PC-3 (cell line): ENCODE measurements at regions not wholly inside any gene's neighbourhood (a gene's known extent, or its start where the extent isn't known, plus 50 kb on each side); places are given as distances from the start of the nearest gene placed in this dataset.
"Not testable (repeated sequence)": the region's sequence is repeated elsewhere in the genome, so short reads cannot be mapped to it uniquely, and the experiment has no call there.

Experiments used
- ATAC-seq: fragments of 200-7000 bp; cut with Tn5 transposase; 2 replicates; pipeline ENCODE4 v1.9.1; 2020; ENCODE audit warnings: mild to moderate bottlenecking, moderate library complexity
- BruUV-seq: library from RNA; stranded (reverse); fragments of 400-500 nt; replicated peaks from 2 replicates; lab custom pipeline; 2021; lab: Mats Ljungman, UMichigan
- CTCF ChIA-PET: fragments of 300-600 bp; sonication (Branson Sonifier 250); formaldehyde crosslinking; loops from one replicate; lab custom pipeline; 2022; ENCODE audit warnings: antibody characterized with exemption; lab: Charles Lee
- POLR2A ChIA-PET: fragments of 300-600 bp; sonication (Branson Sonifier 250); formaldehyde crosslinking; loops from one replicate; lab custom pipeline; 2022; ENCODE audit warnings: antibody characterized with exemption; ENCODE audit not compliant: unreplicated experiment; lab: Charles Lee
- DNase-seq: peaks from one replicate; pipeline ENCODE4 v3.0.0-alpha.2; 2015
- H2AFZ ChIP-seq: fragments of 300-600 bp; sonication (generic); 2 replicates; pipeline ENCODE4 v1.6.0; 2016; ENCODE audit warnings: antibody characterized with exemption, low read length
- H3F3A ChIP-seq: fragments of 300-600 bp; sonication (generic); one replicate; pipeline ENCODE4 v1.6.0; 2017; ENCODE audit warnings: antibody characterized with exemption, low read length, control low read depth, mild to moderate bottlenecking; ENCODE audit not compliant: unreplicated experiment
- H3K27ac ChIP-seq: fragments of 300-600 bp; sonication (generic); 2 replicates; pipeline ENCODE4 v1.5.1; 2016; ENCODE audit warnings: mild to moderate bottlenecking, low read length
- H3K27me3 ChIP-seq: fragments of 300-600 bp; sonication (generic); 2 replicates; pipeline ENCODE4 v1.6.1; 2016; ENCODE audit warnings: low read length, mixed read lengths
- H3K36me3 ChIP-seq: fragments of 300-600 bp; sonication (generic); 2 replicates; pipeline ENCODE4 v1.6.1; 2016; ENCODE audit warnings: low read depth, mixed run types, low read length, mixed read lengths
- H3K4me1 ChIP-seq: fragments of 300-600 bp; sonication (generic); 2 replicates; pipeline ENCODE4 v1.5.1; 2016; ENCODE audit warnings: low read length; ENCODE audit not compliant: insufficient read depth
- H3K4me2 ChIP-seq: fragments of 300-600 bp; sonication (generic); 2 replicates; pipeline ENCODE4 v1.6.0; 2016; ENCODE audit warnings: low read length
- H3K4me3 ChIP-seq: fragments of 300-600 bp; sonication (generic); 2 replicates; pipeline ENCODE4 v1.5.1; 2016; ENCODE audit warnings: mild to moderate bottlenecking, low read length, mixed read lengths
- H3K79me2 ChIP-seq: fragments of 300-600 bp; sonication (generic); 2 replicates; pipeline ENCODE4 v1.6.1; 2017; ENCODE audit warnings: low read length, mixed read lengths
- H3K9ac ChIP-seq: fragments of 300-600 bp; sonication (generic); 2 replicates; pipeline ENCODE4 v1.6.0; 2016; ENCODE audit warnings: mild to moderate bottlenecking, low read length
- H3K9me2 ChIP-seq: fragments of 300-600 bp; sonication (generic); replicated peaks from 2 replicates; pipeline ENCODE4 v1.6.1; 2016; ENCODE audit warnings: mixed run types, low read length, mixed read lengths
- H3K9me3 ChIP-seq: fragments of 300-600 bp; sonication (generic); 2 replicates; pipeline ENCODE4 v1.6.1; 2016; ENCODE audit warnings: low read length, mixed read lengths
- H4K20me1 ChIP-seq: fragments of 300-600 bp; sonication (generic); 2 replicates; pipeline ENCODE4 v1.6.1; 2016; ENCODE audit warnings: low read length, mixed read lengths
- EZH2 ChIP-seq: fragments of 300-600 bp; sonication (generic); IDR thresholded peaks from one replicate; pipeline ENCODE4 v1.6.1; 2017; ENCODE audit warnings: antibody characterized with exemption, mild to moderate bottlenecking, low read length; ENCODE audit not compliant: unreplicated experiment
- EZH2phosphoT487 ChIP-seq: fragments of 300-600 bp; sonication (generic); IDR thresholded peaks from 2 replicates; pipeline ENCODE4 v1.6.1; 2018; ENCODE audit warnings: mild to moderate bottlenecking, antibody characterized with exemption, low read length, borderline replicate concordance
- intact Hi-C: fragments of 100-400 bp; cut with micrococcal nuclease; formaldehyde crosslinking; loops from 2 replicates; pipeline ENCODE4 v1.9.0; 2023
- TF ChIP-seq, protein P1 (sequence below): fragments of 300-600 bp; sonication (generic); conservative IDR thresholded peaks from 2 replicates; pipeline ENCODE4 v1.5.1; 2017; ENCODE audit warnings: antibody characterized with exemption, low read depth, mild to moderate bottlenecking, low read length

DNA sequence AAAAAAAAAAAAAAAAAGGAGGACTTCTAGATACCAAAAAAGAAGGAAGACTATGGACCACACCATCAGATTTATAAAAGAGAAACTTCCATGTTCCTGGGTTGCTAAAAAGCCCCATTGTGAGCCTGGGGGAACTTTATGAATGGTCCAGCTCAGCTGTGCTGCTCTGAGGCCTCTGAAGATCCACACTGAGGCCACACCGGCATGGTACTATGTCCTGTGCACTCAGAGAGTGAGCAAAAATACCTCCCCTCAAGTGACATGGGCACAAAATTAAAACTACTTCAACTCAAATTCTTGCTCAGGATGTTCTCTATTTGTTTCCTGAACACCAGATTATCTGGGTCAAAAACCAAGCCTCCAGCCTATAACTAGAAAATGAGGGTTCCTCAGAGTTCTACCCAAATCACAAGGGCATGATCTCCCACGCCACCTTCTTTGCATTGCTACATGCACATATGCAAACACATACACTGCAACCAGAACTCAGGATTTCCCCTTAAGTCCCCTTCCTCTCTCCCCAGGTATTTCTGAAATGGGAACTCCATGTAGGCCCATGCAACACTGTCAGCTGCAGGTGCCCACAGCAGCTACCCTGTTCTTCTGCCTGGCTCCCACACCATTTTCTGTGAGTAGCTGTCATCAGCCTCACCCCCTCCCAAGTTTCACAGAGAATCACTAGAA is 94.4 kb downstream of the SH3GLB1 start:
- Histone ChIP-seq H2AFZ (no peak overlapping the region), H3K4me1 (0 out of 2 replicates have a peak, but pooled peaks cover under 1% of the 10 kb centered on the region), H3K79me2 (no peaks in the 10 kb centered on the region), H3K9me2 (no peaks in the 10 kb centered on the region), H3K27me3 (no peaks in the 10 kb centered on the region), H3K36me3 (no peaks in the 10 kb centered on the region), H3K27ac (no peak overlapping the region), H3K4me3 (no peak overlapping the region), H3K9ac (no peak overlapping the region), H3K4me2 (no peak overlapping the region), H3K9me3 (no peaks in the 10 kb centered on the region), H3F3A (no peaks in the 10 kb centered on the region), H4K20me1 (no peaks in the 10 kb centered on the region)
- no peak for ATAC-seq
- BruUV-seq: no TSS peak
- DNase-seq: no peak
- TF ChIP-seq EZH2phosphoT487 (no peak), EZH2 (no peak)
- TF ChIP-seq, protein P1, sequence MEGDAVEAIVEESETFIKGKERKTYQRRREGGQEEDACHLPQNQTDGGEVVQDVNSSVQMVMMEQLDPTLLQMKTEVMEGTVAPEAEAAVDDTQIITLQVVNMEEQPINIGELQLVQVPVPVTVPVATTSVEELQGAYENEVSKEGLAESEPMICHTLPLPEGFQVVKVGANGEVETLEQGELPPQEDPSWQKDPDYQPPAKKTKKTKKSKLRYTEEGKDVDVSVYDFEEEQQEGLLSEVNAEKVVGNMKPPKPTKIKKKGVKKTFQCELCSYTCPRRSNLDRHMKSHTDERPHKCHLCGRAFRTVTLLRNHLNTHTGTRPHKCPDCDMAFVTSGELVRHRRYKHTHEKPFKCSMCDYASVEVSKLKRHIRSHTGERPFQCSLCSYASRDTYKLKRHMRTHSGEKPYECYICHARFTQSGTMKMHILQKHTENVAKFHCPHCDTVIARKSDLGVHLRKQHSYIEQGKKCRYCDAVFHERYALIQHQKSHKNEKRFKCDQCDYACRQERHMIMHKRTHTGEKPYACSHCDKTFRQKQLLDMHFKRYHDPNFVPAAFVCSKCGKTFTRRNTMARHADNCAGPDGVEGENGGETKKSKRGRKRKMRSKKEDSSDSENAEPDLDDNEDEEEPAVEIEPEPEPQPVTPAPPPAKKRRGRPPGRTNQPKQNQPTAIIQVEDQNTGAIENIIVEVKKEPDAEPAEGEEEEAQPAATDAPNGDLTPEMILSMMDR: no peak
- intact Hi-C loops: no loop called here
- POLR2A ChIA-PET: no interaction called here
- CTCF ChIA-PET: interaction anchor here (0.6 kb wide), 1 partner anchor 115 kb away, joined by 3 read pairs; the partner anchor contains the start of gene SELENOF

DNA sequence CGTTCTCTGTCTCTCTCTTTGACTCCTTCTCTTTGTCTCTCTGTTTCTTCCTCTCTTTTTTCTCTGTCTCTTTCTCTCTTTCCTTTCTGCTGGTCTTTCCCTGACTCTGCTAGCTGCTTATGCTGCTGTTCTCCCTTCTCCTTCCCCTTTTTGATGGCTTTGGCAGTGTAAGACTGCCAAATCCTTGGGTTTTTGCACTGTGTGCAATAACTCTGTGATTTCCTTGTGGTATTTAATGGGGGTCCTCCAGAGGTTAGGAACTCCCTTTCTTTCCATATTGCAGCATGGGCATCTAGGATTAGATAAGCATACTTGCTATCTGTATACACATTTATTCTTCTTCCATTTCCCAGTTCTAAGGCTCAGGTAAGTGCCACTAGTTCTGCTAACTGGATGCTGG is 99.3 kb downstream of the SH3GLB1 start:
- intact Hi-C loops, H3K4me1 ChIP-seq, H3K9me2 ChIP-seq, H3K4me2 ChIP-seq, BruUV-seq, H3K4me3 ChIP-seq, H3K9me3 ChIP-seq, H3K36me3 ChIP-seq, ATAC-seq, H3K27ac ChIP-seq, H2AFZ ChIP-seq, H3K9ac ChIP-seq, H3K27me3 ChIP-seq, H4K20me1 ChIP-seq, CTCF ChIA-PET, H3F3A ChIP-seq, DNase-seq, H3K79me2 ChIP-seq, POLR2A ChIA-PET: not testable (repeated sequence)

DNA sequence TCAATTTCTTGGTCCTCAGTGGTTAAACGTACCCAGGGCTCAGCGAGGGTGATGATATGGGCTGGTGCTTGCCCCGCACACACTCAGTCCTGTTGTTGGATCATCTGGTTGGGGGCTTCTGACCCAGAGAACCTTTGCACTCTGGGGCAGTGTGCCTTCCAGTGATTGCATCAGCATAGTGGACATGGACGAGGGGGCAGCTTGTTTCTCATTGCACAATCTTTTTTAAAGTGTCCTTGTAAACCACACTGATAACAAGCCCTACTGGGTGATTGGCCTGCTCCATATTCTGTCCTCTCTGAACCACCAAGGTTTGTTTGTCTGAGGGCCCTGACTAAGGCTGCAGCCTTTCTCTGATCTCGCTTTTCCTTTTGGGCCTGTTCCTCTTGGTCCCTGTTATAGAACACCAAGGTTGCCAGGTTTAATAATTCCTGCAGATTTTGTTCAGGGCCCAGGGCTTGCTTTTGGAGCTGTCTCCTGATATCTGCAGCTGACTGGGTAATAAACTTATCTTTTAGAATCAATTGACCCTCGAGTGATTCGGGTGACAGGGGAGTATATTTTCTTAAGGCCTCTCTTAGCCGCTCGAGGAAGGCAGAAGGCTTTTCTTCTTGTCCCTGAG is 101.6 kb downstream of the SH3GLB1 start:
- H3K27me3 ChIP-seq, H2AFZ ChIP-seq, H3K27ac ChIP-seq, DNase-seq, CTCF ChIA-PET, H3K4me2 ChIP-seq, intact Hi-C loops, H3K9me3 ChIP-seq, H3K4me3 ChIP-seq, POLR2A ChIA-PET, H3K4me1 ChIP-seq, H3K9ac ChIP-seq, H3K79me2 ChIP-seq, H3F3A ChIP-seq, H3K36me3 ChIP-seq, H4K20me1 ChIP-seq, ATAC-seq, BruUV-seq, H3K9me2 ChIP-seq: not testable (repeated sequence)
